GM12878 (cell line): ENCODE measurements at regions not wholly inside any gene's neighbourhood (a gene's known extent, or its start where the extent isn't known, plus 50 kb on each side); places are given as distances from the start of the nearest gene placed in this dataset.

Experiments
- ATAC-seq: fragments of 200-7000 bp; cut with Tn5 transposase; 3 replicates; pipeline ENCODE4 v1.9.1; 2020; ENCODE audit warnings: mild to moderate bottlenecking, moderate library complexity
- BruUV-seq: library from RNA; stranded (reverse); fragments of 400-500 nt; replicated peaks from 2 replicates; lab custom pipeline; 2021; lab: Mats Ljungman, UMichigan
- CTCF ChIA-PET: fragments of 300-600 bp; sonication (Branson Sonifier 250); formaldehyde crosslinking; extraction: SDS; loops from one replicate; lab custom pipeline; 2021; ENCODE audit warnings: inconsistent platforms; lab: Yijun Ruan, JAX
- POLR2A ChIA-PET: fragments of 350-600 bp; formaldehyde crosslinking; extraction: SDS; loops from one replicate; lab custom pipeline; 2021; ENCODE audit warnings: inconsistent platforms; lab: Charles Lee
- RAD21 ChIA-PET: fragments of 300-600 bp; sonication (Branson Sonifier 250); formaldehyde crosslinking; loops from one replicate; lab custom pipeline; 2023; ENCODE audit warnings: antibody characterized with exemption; ENCODE audit not compliant: unreplicated experiment; lab: Charles Lee
- SMC1A ChIA-PET: fragments of 300-600 bp; sonication (Branson Sonifier 250); formaldehyde crosslinking; loops from one replicate; lab custom pipeline; 2023; ENCODE audit not compliant: unreplicated experiment, uncharacterized antibody; lab: Charles Lee
- DNase-seq: peaks from one replicate; pipeline ENCODE4 v3.0.0-alpha.2; 2011; ENCODE audit warnings: low read depth, low spot score
- FAIRE-seq: peaks from 3 replicates; lab custom pipeline; 2011; peaks lifted over from hg19 to GRCh38; lab: Jason Lieb, UNC
- H2AFZ ChIP-seq: 2 replicates; pipeline ENCODE4 v1.6.0; 2011; ENCODE audit warnings: low read depth, low read length, control low read depth; ENCODE audit not compliant: control insufficient read depth
- H3K27ac ChIP-seq: 2 replicates; pipeline ENCODE4 v1.5.1; 2011; ENCODE audit warnings: control low read depth; ENCODE audit not compliant: control insufficient read depth, insufficient read depth
- H3K27me3 ChIP-seq, 2 experiments: replicated peaks in 1 of 2; 2 replicates each; pipeline versions ENCODE4 v1.6.0 to v1.6.1; 2011; ENCODE audit warnings: low read length in 1 of 2; ENCODE audit not compliant: control insufficient read depth in 2 of 2, insufficient read depth in 2 of 2
- H3K36me3 ChIP-seq, 2 experiments: 2 replicates each; pipeline ENCODE4 v1.5.1; 2011; ENCODE audit warnings: low read length in 1 of 2; ENCODE audit not compliant: control insufficient read depth in 2 of 2, insufficient read depth in 2 of 2
- H3K4me1 ChIP-seq: 2 replicates; pipeline ENCODE4 v1.6.1; 2011; ENCODE audit warnings: mild to moderate bottlenecking, low read length, moderate library complexity, mixed read lengths; ENCODE audit not compliant: control insufficient read depth, insufficient read depth
- H3K4me2 ChIP-seq: 2 replicates; pipeline ENCODE4 v1.6.0; 2011; ENCODE audit warnings: control low read depth; ENCODE audit not compliant: control insufficient read depth, insufficient read depth
- H3K4me3 ChIP-seq: fragments of 200-600 bp; sonication (generic); 2 replicates; pipeline ENCODE4 v1.5.1; 2016
- H3K79me2 ChIP-seq: 2 replicates; pipeline ENCODE4 v1.6.0; 2011; ENCODE audit warnings: low read length; ENCODE audit not compliant: control insufficient read depth, insufficient read depth
- H3K9ac ChIP-seq: 2 replicates; pipeline ENCODE4 v1.8.0; 2011; ENCODE audit warnings: low read length, control low read depth, mixed read lengths; ENCODE audit not compliant: control insufficient read depth, insufficient read depth
- H3K9me3 ChIP-seq: replicated peaks from 3 replicates; pipeline ENCODE4 v1.5.1; 2011; ENCODE audit warnings: mild to moderate bottlenecking, low read length; ENCODE audit not compliant: control insufficient read depth, insufficient read depth
- H4K20me1 ChIP-seq: 2 replicates; pipeline ENCODE4 v1.6.0; 2011; ENCODE audit not compliant: control insufficient read depth, insufficient read depth
- ATF3 ChIP-seq: IDR thresholded peaks from 2 replicates; pipeline ENCODE4 v1.6.1; 2011; ENCODE audit warnings: low read depth, mild to moderate bottlenecking, low read length, moderate library complexity, borderline replicate concordance; ENCODE audit errors: extremely low read depth
- BHLHE40 ChIP-seq, 2 experiments: fragments of 450-650 bp in 1 of 2; IDR thresholded peaks; 2 replicates each; pipeline ENCODE4 v1.6.1; 2011 to 2017; ENCODE audit warnings: low read depth in 2 of 2, borderline replicate concordance in 1 of 2, improper control_type of control experiment in 1 of 2, low read length in 1 of 2, mild to moderate bottlenecking in 1 of 2
- EGR1 ChIP-seq, 2 experiments: IDR thresholded peaks; 1 replicate in 1 of 2; 2 replicates in 1 of 2; pipeline ENCODE4 v1.6.1; 2011 to 2012; ENCODE audit warnings: low read depth in 2 of 2, low read length in 2 of 2, borderline replicate concordance in 1 of 2, mild to moderate bottlenecking in 1 of 2, moderate library complexity in 1 of 2
- EP300 ChIP-seq, 2 experiments: fragments of 150-350 bp in 1 of 2; IDR thresholded peaks; 2 replicates each; pipeline ENCODE4 v1.6.1; 2011 to 2012; ENCODE audit warnings: low read depth in 2 of 2, low read length in 2 of 2, borderline replicate concordance in 1 of 2, improper control_type of control experiment in 1 of 2, inconsistent platforms in 1 of 2; ENCODE audit not compliant: control insufficient read depth in 1 of 2
- HSF1 ChIP-seq: fragments of 150-350 bp; IDR thresholded peaks from 2 replicates; pipeline ENCODE4 v1.6.1; 2014; ENCODE audit warnings: mild to moderate bottlenecking, low read depth, low read length
- NR2C1 ChIP-seq: fragments of 450-650 bp; IDR thresholded peaks from 2 replicates; pipeline ENCODE4 v1.6.1; 2017; ENCODE audit warnings: antibody characterized with exemption, mild to moderate bottlenecking, moderate library complexity
- RAD51 ChIP-seq: fragments of 450-650 bp; IDR thresholded peaks from 2 replicates; pipeline ENCODE4 v1.6.1; 2016; ENCODE audit warnings: moderate library complexity, mild to moderate bottlenecking, inconsistent platforms
- REST ChIP-seq: IDR thresholded peaks from 2 replicates; pipeline ENCODE4 v1.6.1; 2012; ENCODE audit warnings: mild to moderate bottlenecking, low read depth, low read length
- TAF1 ChIP-seq: IDR thresholded peaks from 2 replicates; pipeline ENCODE4 v1.6.1; 2011; ENCODE audit warnings: mild to moderate bottlenecking, low read depth, low read length, borderline replicate concordance
- ZNF217 ChIP-seq: fragments of 450-650 bp; IDR thresholded peaks from 2 replicates; pipeline ENCODE4 v1.6.1; 2017; ENCODE audit warnings: antibody characterized with exemption, mild to moderate bottlenecking
- ZNF592 ChIP-seq: fragments of 450-650 bp; IDR thresholded peaks from 2 replicates; pipeline ENCODE4 v1.6.1; 2017; ENCODE audit warnings: mild to moderate bottlenecking, moderate library complexity
- ZNF622 ChIP-seq: fragments of 450-650 bp; IDR thresholded peaks from 2 replicates; pipeline ENCODE4 v1.6.1; 2017; ENCODE audit warnings: mild to moderate bottlenecking, inconsistent platforms
- WGBS: methylation state at CpG from one replicate; pipeline ENCODE4 v1.1.6; 2016; ENCODE audit warnings: low lambda C conversion rate; ENCODE audit not compliant: insufficient replicate concordance, insufficient coverage; ENCODE audit errors: missing lambda C conversion rate; 5-methylcytosine and 5-hydroxymethylcytosine counted together
- in situ Hi-C: fragments of 300-500 bp; cut with MboI; formaldehyde crosslinking; loops from 9 replicates; pipeline ENCODE4 v1.14.3; 2018; ENCODE audit warnings: mixed read lengths
- intact Hi-C: fragments of 100-400 bp; cut with micrococcal nuclease; formaldehyde crosslinking; loops from one replicate; pipeline ENCODE4 v1.14.2; 2022; ENCODE audit not compliant: unreplicated experiment

- no peak for TF ChIP-seq TAF1
These were observed 401.8 kb downstream of the PRDM5 start (continued) for GRCh38 chr4:120520761-120521160.

- Histone ChIP-seq H3K79me2 (no peaks in the 10 kb centered on the region), H3K9me3 (no peaks in the 10 kb centered on the region), H3K4me1 (no peaks in the 10 kb centered on the region), H3K36me3 (no peaks in the 10 kb centered on the region), H3K9ac (no peak overlapping the region), H2AFZ (peak overlapping the region; percentile 41; the same call in 1 of the 2 replicates), H3K27ac (no peak overlapping the region), H3K4me3 (no peak overlapping the region), H3K27me3 (no peaks in the 10 kb centered on the region), H4K20me1 (no peaks in the 10 kb centered on the region), H3K4me2 (no peak overlapping the region)
- FAIRE-seq (no peak), ATAC-seq (peak; percentile 68), DNase-seq (peak; percentile 42)
- ChIA-PET SMC1A (no interaction called here), POLR2A (no interaction called here), CTCF (no interaction called here), RAD21 (no interaction called here)
- WGBS, result 21% methylated on average over 3 of the region's 3 CpGs
- intact Hi-C loops (no loop called here), in situ Hi-C loops (no loop called here)
- no TSS peak for BruUV-seq
- TF ChIP-seq ZNF622, result no peak
- no peak for TF ChIP-seq EGR1 (IDR thresholded peaks at IDR 0.05; ENCODE audit: borderline replicate concordance in 1 of 2, low read depth in 2 of 2, low read length in 2 of 2)
- no peak for TF ChIP-seq REST
- TF ChIP-seq NR2C1, result no peak
- TF ChIP-seq EP300 (IDR thresholded peaks at IDR 0.05; ENCODE audit: borderline replicate concordance in 1 of 2, control insufficient read depth in 1 of 2, low read depth in 2 of 2, low read length in 2 of 2), result no peak
- TF ChIP-seq BHLHE40 (IDR thresholded peaks at IDR 0.05; ENCODE audit: borderline replicate concordance in 1 of 2, low read depth in 2 of 2, low read length in 1 of 2), result no peak
- no peak for TF ChIP-seq ZNF217
- no peak for TF ChIP-seq ATF3
- no peak for TF ChIP-seq RAD51
- TF ChIP-seq ZNF592, result no peak
- TF ChIP-seq HSF1, result no peak
These were observed 404.6 kb downstream of the PRDM5 start for GRCh38 chr4:120517966-120518365.
